Activated CD4-positive, alpha-beta T cell treated with anti-CD3 and anti-CD28 coated beads for 36 hours (primary cell): ENCODE measurements at regions not wholly inside any gene's neighbourhood (a gene's known extent, or its start where the extent isn't known, plus 50 kb on each side); places are given as distances from the start of the nearest gene placed in this dataset.

ENCODE experiments used
- ATAC-seq: fragments of 200-7000 bp; cut with Tn5 transposase; one replicate; pipeline ENCODE4 v1.10.0; 2021; ENCODE audit warnings: mild to moderate bottlenecking, moderate library complexity
- CTCF ChIA-PET: fragments of 350-600 bp; sonication (Branson Sonifier 250); formaldehyde crosslinking; loops from one replicate; lab custom pipeline; 2021; ENCODE audit warnings: antibody characterized with exemption; lab: Charles Lee
- POLR2A ChIA-PET: fragments of 350-600 bp; sonication (Branson Sonifier 250); formaldehyde crosslinking; loops from one replicate; lab custom pipeline; 2021; ENCODE audit warnings: antibody characterized with exemption, inconsistent platforms; lab: Charles Lee
- DNase-seq: peaks from one replicate; pipeline ENCODE4 v3.0.0-alpha.2; 2020
- H3K27ac Mint-ChIP-seq: one replicate; pipeline ENCODE4 v1.8.0; 2021; ENCODE audit warnings: mixed read lengths
- H3K27me3 Mint-ChIP-seq: one replicate; pipeline ENCODE4 v1.8.0; 2021; ENCODE audit warnings: mixed read lengths
- H3K36me3 Mint-ChIP-seq: one replicate; pipeline ENCODE4 v1.8.0; 2021; ENCODE audit warnings: low read depth, mixed read lengths
- H3K4me1 Mint-ChIP-seq: one replicate; pipeline ENCODE4 v1.8.0; 2021; ENCODE audit warnings: mixed read lengths
- H3K4me3 Mint-ChIP-seq: one replicate; pipeline ENCODE4 v1.8.0; 2021; ENCODE audit warnings: mild to moderate bottlenecking, moderate library complexity, mixed read lengths
- H3K9me3 Mint-ChIP-seq: one replicate; pipeline ENCODE4 v1.8.0; 2021; ENCODE audit warnings: low read depth, mixed read lengths
- intact Hi-C, 2 experiments: fragments of 100-400 bp; cut with DNase I in 1 of 2; cut with micrococcal nuclease in 1 of 2; formaldehyde crosslinking; loops; one replicate each; pipeline versions ENCODE4 v1.14.2 to v1.15.1; 2022 to 2024; cut with DNase I, micrococcal nuclease

DNA sequence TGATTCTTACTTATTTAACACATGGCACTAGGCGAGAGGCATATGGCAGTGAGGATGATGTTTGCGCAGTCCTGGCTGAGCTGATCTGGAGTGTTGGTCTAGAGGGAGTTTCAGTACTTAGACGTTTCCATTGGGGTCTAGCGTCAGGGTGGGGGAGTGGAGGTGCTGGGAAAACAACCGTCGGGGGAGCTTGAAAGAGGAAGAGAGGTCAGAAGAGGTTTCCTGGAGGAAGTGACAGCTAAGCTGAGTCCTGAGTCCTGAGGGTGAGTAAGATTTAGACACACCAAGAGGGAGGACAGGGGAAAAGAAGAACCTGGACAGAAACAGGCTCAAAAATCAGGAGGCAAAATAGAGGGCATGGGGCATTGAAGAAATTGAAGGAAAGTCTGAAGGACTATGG lies 81.4 kb downstream of the ALOX5AP start:
- ChIA-PET POLR2A (no interaction called here), CTCF (no interaction called here)
- no peaks in the 10 kb centered on the region for H3K4me1 Mint-ChIP-seq
- no peak for DNase-seq
- H3K27ac Mint-ChIP-seq, result no peak overlapping the region
- no peaks in the 10 kb centered on the region for H3K9me3 Mint-ChIP-seq
- ATAC-seq, result no peak
- peaks cover 18% of the 10 kb centered on the region for H3K27me3 Mint-ChIP-seq
- intact Hi-C loops, result no loop called here
- no peaks in the 10 kb centered on the region for H3K36me3 Mint-ChIP-seq
- H3K4me3 Mint-ChIP-seq, result no peak overlapping the region

DNA sequence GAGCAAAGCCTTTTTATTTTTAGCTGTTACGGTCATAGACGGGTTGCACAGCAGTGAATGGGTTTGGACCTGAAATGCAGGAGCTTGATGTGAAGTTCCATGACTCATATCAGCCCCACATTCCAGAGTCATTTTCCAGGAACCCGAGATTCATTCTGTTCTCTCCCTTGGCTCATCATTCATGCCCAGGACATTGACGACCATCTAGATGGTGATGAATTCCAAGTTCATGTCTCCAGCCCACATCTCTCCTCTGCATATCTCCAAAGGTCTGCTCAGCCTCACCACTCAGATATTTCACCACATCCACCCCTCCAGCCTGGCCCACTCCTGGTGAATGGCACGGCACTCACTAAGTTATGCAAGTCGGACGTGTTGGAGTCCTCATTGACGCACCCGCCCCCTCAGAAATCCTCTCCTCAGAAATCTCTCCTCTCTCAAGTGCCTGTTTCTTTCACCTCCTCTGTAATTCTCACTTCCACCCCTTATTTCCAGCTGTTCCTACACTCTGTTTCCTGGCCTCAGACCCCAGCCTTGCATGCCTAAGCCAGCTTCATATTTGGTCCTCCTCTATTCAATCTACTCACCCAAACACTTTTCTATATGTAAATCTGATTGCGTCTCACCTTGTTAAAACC lies 83.1 kb downstream of the ALOX5AP start:
- Mint-ChIP-seq H3K36me3 (no peaks in the 10 kb centered on the region), H3K4me3 (no peak overlapping the region), H3K4me1 (peaks cover 4% of the 10 kb centered on the region), H3K27me3 (peaks cover 21% of the 10 kb centered on the region), H3K27ac (no peak overlapping the region), H3K9me3 (no peaks in the 10 kb centered on the region)
- intact Hi-C loops, result no loop called here
- ChIA-PET POLR2A (no interaction called here), CTCF (interaction anchor here (0.6 to 1.4 kb wide), 5 partner anchors 9 to 95 kb away, joined by 3 to 4 read pairs (median 3); no protein-coding TSS in a partner anchor)
- DNase-seq (no peak), ATAC-seq (no peak)

DNA sequence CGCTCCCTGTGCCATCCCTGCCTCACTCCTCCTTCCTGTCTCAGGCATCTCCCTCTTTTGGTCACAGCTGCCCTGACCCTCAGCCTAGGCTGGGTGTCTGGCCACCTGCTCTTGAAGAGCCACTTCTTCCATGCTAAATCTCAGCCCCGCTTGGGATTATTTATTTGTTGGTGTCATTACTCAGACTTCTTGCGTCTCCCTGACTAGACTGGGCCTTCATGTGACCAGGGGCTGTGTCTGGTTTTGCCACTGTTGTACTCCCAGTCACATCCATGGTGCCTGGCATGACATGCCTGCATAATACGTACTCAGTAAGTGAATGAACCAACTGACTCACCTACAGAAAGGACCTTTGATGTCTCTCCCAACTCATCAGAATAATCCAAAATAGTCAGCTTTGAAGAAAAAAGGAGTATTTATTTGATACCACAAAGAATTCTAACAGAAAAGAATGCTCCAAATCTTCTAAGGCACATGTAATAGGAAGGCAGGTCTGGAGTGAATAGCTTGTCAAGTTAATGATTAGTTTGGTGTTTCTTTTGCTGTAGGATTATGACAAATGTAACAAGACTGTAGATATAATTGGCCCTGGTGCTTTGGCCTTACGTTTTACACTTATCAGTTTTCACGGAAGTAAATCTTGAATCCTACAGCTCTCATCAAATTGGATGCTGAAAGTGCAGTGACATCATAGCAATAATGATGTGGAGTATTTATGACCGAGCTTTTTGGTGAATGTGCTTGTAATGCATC lies 84.0 kb downstream of the ALOX5AP start:
- H3K9me3 Mint-ChIP-seq, result no peaks in the 10 kb centered on the region
- POLR2A ChIA-PET, result no interaction called here
- CTCF ChIA-PET, result interaction anchor here (0.6 to 1.4 kb wide), 6 partner anchors 11 to 955 kb away, joined by 3 to 4 read pairs (median 3); no protein-coding TSS in a partner anchor
- H3K27ac Mint-ChIP-seq, result no peak overlapping the region
- peaks cover 23% of the 10 kb centered on the region for H3K27me3 Mint-ChIP-seq
- H3K36me3 Mint-ChIP-seq, result no peaks in the 10 kb centered on the region
- ATAC-seq (no peak), DNase-seq (no peak)
- intact Hi-C loops, result no loop called here
- no peak overlapping the region for H3K4me3 Mint-ChIP-seq
- H3K4me1 Mint-ChIP-seq, result peaks cover 4% of the 10 kb centered on the region

DNA sequence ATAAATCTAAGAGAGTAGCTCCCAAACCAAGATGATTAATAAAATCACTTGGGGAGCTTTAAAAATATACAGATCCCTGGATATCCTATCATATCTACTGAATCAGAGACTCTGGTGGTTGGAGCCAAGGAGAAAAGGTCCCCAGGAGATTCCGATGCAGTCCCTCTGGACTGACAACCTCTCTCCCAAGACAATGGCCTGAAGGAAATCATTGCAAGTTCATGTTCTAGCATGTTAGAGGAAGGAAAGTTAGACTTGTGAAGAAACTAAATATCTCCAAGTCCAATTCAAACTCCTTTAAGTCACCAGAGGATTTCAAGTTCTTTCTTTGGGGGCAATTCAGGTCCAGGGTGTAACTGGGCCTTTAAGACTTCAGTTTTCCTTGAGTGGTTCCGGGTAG lies 84.7 kb upstream of the MEDAG start:
- POLR2A ChIA-PET, result no interaction called here
- ATAC-seq (no peak), DNase-seq (no peak)
- intact Hi-C loops, result no loop called here
- no peaks in the 10 kb centered on the region for H3K9me3 Mint-ChIP-seq
- H3K4me3 Mint-ChIP-seq, result no peak overlapping the region
- CTCF ChIA-PET, result interaction anchor here (0.6 to 1.3 kb wide), 3 partner anchors 13 to 213 kb away, joined by 3 read pairs; no protein-coding TSS in a partner anchor
- H3K4me1 Mint-ChIP-seq, result peaks cover 4% of the 10 kb centered on the region
- H3K36me3 Mint-ChIP-seq, result no peaks in the 10 kb centered on the region
- H3K27me3 Mint-ChIP-seq, result peaks cover 22% of the 10 kb centered on the region
- H3K27ac Mint-ChIP-seq, result no peak overlapping the region

DNA sequence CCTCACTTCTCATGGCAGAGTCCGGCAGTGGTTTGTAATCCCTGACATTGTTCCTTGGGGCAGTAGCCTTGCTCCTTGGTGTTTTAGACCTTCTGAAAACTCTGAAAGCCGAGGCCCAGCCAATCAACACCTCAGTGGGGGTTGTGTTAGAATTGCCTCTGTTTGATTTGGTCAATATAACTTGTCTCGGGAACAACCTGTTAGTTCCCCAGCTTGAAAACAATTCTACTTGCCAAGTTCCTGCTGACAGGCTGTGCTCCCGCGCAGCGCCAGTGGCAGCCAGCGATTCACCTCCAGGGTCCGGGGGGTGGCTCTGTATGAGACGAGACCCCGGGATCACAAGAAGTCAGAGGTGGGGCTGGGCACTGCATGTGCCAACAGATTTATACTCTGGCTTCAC lies 81.4 kb upstream of the MEDAG start:
- Mint-ChIP-seq H3K27me3 (peaks cover 13% of the 10 kb centered on the region), H3K27ac (no peak overlapping the region), H3K9me3 (no peaks in the 10 kb centered on the region), H3K4me3 (no peak overlapping the region), H3K36me3 (no peaks in the 10 kb centered on the region), H3K4me1 (peaks cover 4% of the 10 kb centered on the region)
- ChIA-PET POLR2A (no interaction called here), CTCF (interaction anchor here (0.7 kb wide), 1 partner anchor 126 kb away, joined by 3 read pairs; no protein-coding TSS in a partner anchor)
- ATAC-seq, result no peak
- intact Hi-C loops, result no loop called here
- DNase-seq, result no peak

- ATAC-seq (no peak), DNase-seq (no peak)
- ChIA-PET POLR2A (no interaction called here), CTCF (no interaction called here)
- no peaks in the 10 kb centered on the region for H3K36me3 Mint-ChIP-seq
- H3K4me1 Mint-ChIP-seq, result peaks cover 4% of the 10 kb centered on the region
- no peak overlapping the region for H3K27ac Mint-ChIP-seq
- intact Hi-C loops, result no loop called here
- H3K4me3 Mint-ChIP-seq, result no peak overlapping the region
- no peaks in the 10 kb centered on the region for H3K9me3 Mint-ChIP-seq
- H3K27me3 Mint-ChIP-seq, result peaks cover 7% of the 10 kb centered on the region
These were observed 79.0 kb upstream of the MEDAG start for GRCh38 chr13:30826911-30827577.

- Mint-ChIP-seq H3K36me3 (no peaks in the 10 kb centered on the region), H3K4me3 (no peak overlapping the region), H3K27ac (no peak overlapping the region), H3K9me3 (no peaks in the 10 kb centered on the region), H3K27me3 (peaks cover 7% of the 10 kb centered on the region), H3K4me1 (peaks cover 4% of the 10 kb centered on the region)
- ATAC-seq (no peak), DNase-seq (no peak)
- CTCF ChIA-PET, result no interaction called here
- POLR2A ChIA-PET, result no interaction called here
- intact Hi-C loops, result no loop called here
These were observed 78.5 kb upstream of the MEDAG start for GRCh38 chr13:30827578-30827925.

GRCh38 chr13:30829145-30829832 lies 76.8 kb upstream of the MEDAG start:
- DNase-seq, result no peak
- Mint-ChIP-seq H3K4me1 (peaks cover 6% of the 10 kb centered on the region), H3K27me3 (peaks cover 7% of the 10 kb centered on the region), H3K36me3 (no peaks in the 10 kb centered on the region), H3K27ac (no peak overlapping the region), H3K9me3 (no peaks in the 10 kb centered on the region), H3K4me3 (no peak overlapping the region)
- no peak for ATAC-seq
- CTCF ChIA-PET, result no interaction called here
- intact Hi-C loops, result no loop called here
- POLR2A ChIA-PET, result no interaction called here

GRCh38 chr13:30829833-30830637 lies 76.0 kb upstream of the MEDAG start:
- ATAC-seq (no peak), DNase-seq (no peak)
- POLR2A ChIA-PET, result no interaction called here
- Mint-ChIP-seq H3K9me3 (no peaks in the 10 kb centered on the region), H3K4me3 (no peak overlapping the region), H3K4me1 (peaks cover 6% of the 10 kb centered on the region), H3K27ac (no peak overlapping the region), H3K36me3 (no peaks in the 10 kb centered on the region), H3K27me3 (peaks cover 7% of the 10 kb centered on the region)
- CTCF ChIA-PET, result no interaction called here
- intact Hi-C loops, result no loop called here

- intact Hi-C loops, result no loop called here
- Mint-ChIP-seq H3K36me3 (no peaks in the 10 kb centered on the region), H3K9me3 (no peaks in the 10 kb centered on the region), H3K4me1 (peaks cover 6% of the 10 kb centered on the region), H3K27me3 (peaks cover 7% of the 10 kb centered on the region), H3K27ac (no peak overlapping the region), H3K4me3 (no peak overlapping the region)
- ChIA-PET CTCF (no interaction called here), POLR2A (no interaction called here)
- no peak for DNase-seq
- no peak for ATAC-seq
These were observed 75.5 kb upstream of the MEDAG start for GRCh38 chr13:30830638-30830965.

GRCh38 chr13:30831515-30831914 lies 74.6 kb upstream of the MEDAG start:
- POLR2A ChIA-PET, result no interaction called here
- ATAC-seq, result no peak

More at GRCh38 chr13:30831515-30831914, 74.6 kb upstream of the MEDAG start:
- Mint-ChIP-seq H3K4me1 (peaks cover 6% of the 10 kb centered on the region), H3K36me3 (no peaks in the 10 kb centered on the region), H3K27me3 (peaks cover 10% of the 10 kb centered on the region), H3K4me3 (no peak overlapping the region), H3K9me3 (no peaks in the 10 kb centered on the region), H3K27ac (no peak overlapping the region)
- intact Hi-C loops, result no loop called here
- no peak for DNase-seq
- CTCF ChIA-PET, result interaction anchor here (0.6 kb wide), 1 partner anchor 89 kb away, joined by 3 read pairs; no protein-coding TSS in a partner anchor
